Neuronal stem cell (in vitro differentiated cells): ENCODE measurements at regions not wholly inside any gene's neighbourhood (a gene's known extent, or its start where the extent isn't known, plus 50 kb on each side); places are given as distances from the start of the nearest gene placed in this dataset.

ENCODE experiments used
- DNase-seq: peaks from one replicate; pipeline ENCODE4 v3.0.0-alpha.2; 2013; ENCODE audit warnings: low spot score
- H2AFZ ChIP-seq: one replicate; pipeline ENCODE4 v1.6.1; 2013; ENCODE audit warnings: mild to moderate bottlenecking, low read length, inconsistent platforms
- H2AK5ac ChIP-seq: 2 replicates; pipeline ENCODE4 v1.6.1; 2013; ENCODE audit warnings: low read depth, mild to moderate bottlenecking, inconsistent platforms, low read length, moderate library complexity, mixed read lengths
- H2BK120ac ChIP-seq: 2 replicates; pipeline ENCODE4 v1.6.1; 2013; ENCODE audit warnings: low read depth, mild to moderate bottlenecking, inconsistent platforms, low read length, moderate library complexity, mixed read lengths
- H2BK12ac ChIP-seq: one replicate; pipeline ENCODE4 v1.6.1; 2013; ENCODE audit warnings: low read length, inconsistent platforms
- H2BK15ac ChIP-seq: 2 replicates; pipeline ENCODE4 v1.6.1; 2013; ENCODE audit warnings: mild to moderate bottlenecking, low read length, inconsistent platforms, mixed read lengths
- H2BK5ac ChIP-seq: one replicate; pipeline ENCODE4 v1.6.1; 2013; ENCODE audit warnings: inconsistent platforms, mild to moderate bottlenecking, low read length, moderate library complexity
- H3K14ac ChIP-seq: one replicate; pipeline ENCODE4 v1.6.1; 2013; ENCODE audit warnings: low read length, inconsistent platforms
- H3K18ac ChIP-seq: 2 replicates; pipeline ENCODE4 v1.6.1; 2013; ENCODE audit warnings: low read length, inconsistent platforms
- H3K23ac ChIP-seq: 2 replicates; pipeline ENCODE4 v1.6.1; 2013; ENCODE audit warnings: low read depth, mild to moderate bottlenecking, mixed read lengths, low read length, inconsistent platforms; ENCODE audit not compliant: poor library complexity
- H3K27ac ChIP-seq: replicated peaks from 3 replicates; pipeline ENCODE4 v1.5.1; 2013; ENCODE audit warnings: low read length, inconsistent platforms
- H3K27me3 ChIP-seq, 3 experiments: 2 replicates each; pipeline ENCODE4 v1.6.1; 2013; ENCODE audit warnings: low read length in 3 of 3, mild to moderate bottlenecking in 2 of 3, inconsistent platforms in 1 of 3, low read depth in 1 of 3, mixed read lengths in 1 of 3, moderate library complexity in 1 of 3; ENCODE audit not compliant: control insufficient read depth in 3 of 3, insufficient read depth in 3 of 3
- H3K36me3 ChIP-seq, 2 donors: replicated peaks in 1 of 2; 2 replicates each; pipeline ENCODE4 v1.6.1; 2013; ENCODE audit warnings: low read length in 2 of 2; ENCODE audit not compliant: control insufficient read depth in 2 of 2, insufficient read depth in 2 of 2
- H3K4ac ChIP-seq: 2 replicates; pipeline ENCODE4 v1.6.1; 2013; ENCODE audit warnings: inconsistent platforms, mild to moderate bottlenecking, low read length, moderate library complexity
- H3K4me1 ChIP-seq, 2 donors: 1 replicate in 1 of 2; 2 replicates in 1 of 2; pipeline ENCODE4 v1.6.1; 2013; ENCODE audit warnings: low read length in 2 of 2, low read depth in 1 of 2; ENCODE audit not compliant: control insufficient read depth in 2 of 2, insufficient read depth in 1 of 2
- H3K4me2 ChIP-seq: one replicate; pipeline ENCODE4 v1.6.1; 2013; ENCODE audit warnings: mild to moderate bottlenecking, low read length, inconsistent platforms; ENCODE audit not compliant: insufficient read depth, poor library complexity, severe bottlenecking
- H3K4me3 ChIP-seq, 2 donors: 2 replicates each; pipeline ENCODE4 v1.5.1; 2013; ENCODE audit warnings: low read length in 2 of 2, mild to moderate bottlenecking in 2 of 2, inconsistent platforms in 1 of 2, moderate library complexity in 1 of 2
- H3K79me1 ChIP-seq: one replicate; pipeline ENCODE4 v1.6.1; 2013; ENCODE audit warnings: low read depth, mild to moderate bottlenecking, inconsistent platforms, low read length, moderate library complexity
- H3K9ac ChIP-seq: one replicate; pipeline ENCODE4 v1.6.1; 2013; ENCODE audit warnings: mild to moderate bottlenecking, low read depth, low read length, inconsistent platforms; ENCODE audit not compliant: poor library complexity
- H3K9me3 ChIP-seq, 2 donors: replicated peaks in 1 of 2; 2 replicates each; pipeline versions ENCODE3 to v1.6.1; 2013; ENCODE audit warnings: low read length in 2 of 2, mild to moderate bottlenecking in 2 of 2, inconsistent platforms in 1 of 2, low read depth in 1 of 2, mixed read lengths in 1 of 2, moderate library complexity in 1 of 2; ENCODE audit not compliant: control insufficient read depth in 2 of 2, insufficient read depth in 1 of 2
- H4K8ac ChIP-seq: one replicate; pipeline ENCODE4 v1.6.1; 2013; ENCODE audit warnings: low read depth, mild to moderate bottlenecking, inconsistent platforms, low read length, moderate library complexity
- H4K91ac ChIP-seq: one replicate; pipeline ENCODE4 v1.6.1; 2013; ENCODE audit warnings: low read length, low read depth, mild to moderate bottlenecking, inconsistent platforms; ENCODE audit not compliant: poor library complexity
- WGBS, 2 donors: extraction: QIAGEN DNeasy Blood & Tissue Kit; methylation state at CpG; one replicate each; pipeline ENCODE4 v1.1.7; 2013; ENCODE audit warnings: missing lambda C conversion rate in 2 of 2, mixed read lengths in 1 of 2; ENCODE audit not compliant: insufficient read length in 2 of 2, insufficient replicate concordance in 1 of 2; ENCODE audit errors: extremely low coverage in 2 of 2; 5-methylcytosine and 5-hydroxymethylcytosine counted together

GRCh38 chr5:56475689-56476486 is 242.8 kb upstream of the ANKRD55 start:
- WGBS, 2 donors = no CpG with 5 or more reads among the region's 4 CpGs
- Histone ChIP-seq H2BK120ac (no peak overlapping the region), H3K36me3 (no peaks in the 10 kb centered on the region), H3K27me3 (no peaks in the 10 kb centered on the region), H3K4me1 (peaks cover 7 to 8% of the 10 kb centered on the region in 2 donors), H3K4me2 (no peak overlapping the region), H4K91ac (no peak overlapping the region), H3K23ac (no peak overlapping the region), H3K14ac (no peak overlapping the region), H2BK5ac (no peak overlapping the region), H3K18ac (no peak overlapping the region), H2BK15ac (no peak overlapping the region), H3K9ac (no peak overlapping the region), H3K9me3 (no peaks in the 10 kb centered on the region), H3K4me3 (no peak overlapping the region), H3K79me1 (no peaks in the 10 kb centered on the region), H3K27ac (no peak overlapping the region), H2AFZ (no peak overlapping the region), H2AK5ac (no peak overlapping the region), H4K8ac (no peak overlapping the region), H2BK12ac (no peak overlapping the region), H3K4ac (no peak overlapping the region)
- DNase-seq = no peak

- H2BK120ac ChIP-seq = no peak overlapping the region
- H3K9me3 ChIP-seq = no peaks in the 10 kb centered on the region
- H3K4me3 ChIP-seq = no peak overlapping the region
- H2BK5ac ChIP-seq = no peak overlapping the region
- H3K36me3 ChIP-seq = no peaks in the 10 kb centered on the region
- H3K4me2 ChIP-seq = no peak overlapping the region
- no peak overlapping the region for H3K14ac ChIP-seq
- peaks cover 0 to 4% of the 10 kb centered on the region in 2 donors for H3K4me1 ChIP-seq
- no peaks in the 10 kb centered on the region for H3K27me3 ChIP-seq
- H3K79me1 ChIP-seq = no peaks in the 10 kb centered on the region
- DNase-seq = no peak
- no peak overlapping the region for H2AK5ac ChIP-seq
- no peak overlapping the region for H3K4ac ChIP-seq
- H3K18ac ChIP-seq = no peak overlapping the region
- no peak overlapping the region for H2AFZ ChIP-seq
- no peak overlapping the region for H4K91ac ChIP-seq
- no peak overlapping the region for H4K8ac ChIP-seq
- WGBS, 2 donors = no CpG with 5 or more reads among the region's 2 CpGs
- no peak overlapping the region for H3K23ac ChIP-seq
- no peak overlapping the region for H2BK12ac ChIP-seq
- H3K9ac ChIP-seq = no peak overlapping the region
- H3K27ac ChIP-seq = no peak overlapping the region
- no peak overlapping the region for H2BK15ac ChIP-seq
Measured at GRCh38 chr5:56471707-56472106, 238.6 kb upstream of the ANKRD55 start.

- Histone ChIP-seq H4K91ac (no peak overlapping the region), H3K14ac (no peak overlapping the region), H3K79me1 (no peaks in the 10 kb centered on the region), H2AFZ (no peak overlapping the region), H3K9me3 (no peaks in the 10 kb centered on the region), H2AK5ac (no peak overlapping the region), H3K4me2 (no peak overlapping the region), H3K4ac (no peak overlapping the region), H2BK15ac (no peak overlapping the region), H2BK5ac (no peak overlapping the region), H2BK12ac (no peak overlapping the region), H3K27me3 (no peaks in the 10 kb centered on the region), H3K4me1 (no peaks in the 10 kb centered on the region), H3K27ac (no peak overlapping the region), H3K36me3 (no peaks in the 10 kb centered on the region), H3K9ac (no peak overlapping the region), H4K8ac (no peak overlapping the region), H3K4me3 (no peak overlapping the region), H3K18ac (no peak overlapping the region), H2BK120ac (no peak overlapping the region), H3K23ac (no peak overlapping the region)
- no peak for DNase-seq
- no CpG with 5 or more reads among the region's 7 CpGs for WGBS, 2 donors
Measured at GRCh38 chr5:56470007-56470406, 236.9 kb upstream of the ANKRD55 start.

GRCh38 chr5:56468277-56468676 is 235.1 kb upstream of the ANKRD55 start:
- no peak overlapping the region for H3K4ac ChIP-seq
- H3K23ac ChIP-seq = no peak overlapping the region
- H3K14ac ChIP-seq = no peak overlapping the region
- no peak overlapping the region for H3K18ac ChIP-seq
- no peaks in the 10 kb centered on the region for H3K79me1 ChIP-seq
- DNase-seq = no peak
- no CpG with 5 or more reads among the region's 3 CpGs for WGBS, 2 donors
- no peak overlapping the region for H3K9ac ChIP-seq
- no peaks in the 10 kb centered on the region for H3K36me3 ChIP-seq
- H2AFZ ChIP-seq = no peak overlapping the region
- no peak overlapping the region for H2BK15ac ChIP-seq
- no peak overlapping the region for H2BK120ac ChIP-seq
- no peak overlapping the region for H2AK5ac ChIP-seq
- H3K4me1 ChIP-seq = peaks cover 0 to 3% of the 10 kb centered on the region in 2 donors
- no peak overlapping the region for H2BK12ac ChIP-seq
- H3K4me2 ChIP-seq = no peak overlapping the region
- no peak overlapping the region for H3K4me3 ChIP-seq
- H4K8ac ChIP-seq = no peak overlapping the region
- no peaks in the 10 kb centered on the region for H3K27me3 ChIP-seq
- no peak overlapping the region for H3K27ac ChIP-seq
- H3K9me3 ChIP-seq = no peaks in the 10 kb centered on the region
- H4K91ac ChIP-seq = no peak overlapping the region
- no peak overlapping the region for H2BK5ac ChIP-seq
